Caco-2 (cell line): ENCODE measurements at regions not wholly inside any gene's neighbourhood (a gene's known extent, or its start where the extent isn't known, plus 50 kb on each side); places are given as distances from the start of the nearest gene placed in this dataset.

ENCODE experiments used
- BruUV-seq: library from RNA; stranded (reverse); fragments of 400-500 nt; replicated peaks from 2 replicates; lab custom pipeline; 2021; lab: Mats Ljungman, UMichigan
- CTCF ChIA-PET: fragments of 300-600 bp; sonication (Branson Sonifier 250); formaldehyde crosslinking; loops from one replicate; lab custom pipeline; 2022; ENCODE audit warnings: antibody characterized with exemption; lab: Charles Lee
- POLR2A ChIA-PET: fragments of 300-600 bp; sonication (Branson Sonifier 250); formaldehyde crosslinking; loops from one replicate; lab custom pipeline; 2022; ENCODE audit warnings: antibody characterized with exemption; lab: Charles Lee
- DNase-seq, 2 experiments: peaks; one replicate each; pipeline versions ENCODE4 v3.0.0 to v3.0.0-alpha.2; 2020 to 2022
- H3K27me3 ChIP-seq: replicated peaks from 2 replicates; pipeline ENCODE4 v1.6.0; 2011; ENCODE audit warnings: low read length; ENCODE audit not compliant: control insufficient read depth, insufficient read depth
- H3K36me3 ChIP-seq: 2 replicates; pipeline ENCODE4 v1.5.1; 2011; ENCODE audit warnings: low read length; ENCODE audit not compliant: control insufficient read depth, insufficient read depth
- H3K4me1 ChIP-seq: fragments of 250-450 bp; sonication (Bioruptor Pico); 2 replicates; pipeline ENCODE4 v1.5.1; 2020; ENCODE audit warnings: mild to moderate bottlenecking
- H3K4me3 ChIP-seq: 2 replicates; pipeline ENCODE4 v1.5.1; 2011; ENCODE audit warnings: low read depth, mild to moderate bottlenecking, control low read depth, low read length
- H3K9me3 ChIP-seq: fragments of 250-450 bp; sonication (Bioruptor Pico); 2 replicates; pipeline ENCODE4 v1.5.1; 2020; ENCODE audit warnings: mild to moderate bottlenecking, moderate library complexity
- H3K27ac Mint-ChIP-seq: one replicate; pipeline ENCODE4 v1.8.0; 2022; ENCODE audit warnings: mixed read lengths; ENCODE audit not compliant: unreplicated experiment
- H3K27me3 Mint-ChIP-seq: one replicate; pipeline ENCODE4 v1.8.0; 2022; ENCODE audit warnings: mixed read lengths; ENCODE audit not compliant: insufficient read depth, unreplicated experiment
- H3K36me3 Mint-ChIP-seq: one replicate; pipeline ENCODE4 v1.8.0; 2022; ENCODE audit warnings: mild to moderate bottlenecking, mixed read lengths; ENCODE audit not compliant: insufficient read depth, unreplicated experiment
- H3K4me1 Mint-ChIP-seq: one replicate; pipeline ENCODE4 v1.8.0; 2022; ENCODE audit warnings: low read depth, mixed read lengths; ENCODE audit not compliant: unreplicated experiment
- H3K4me3 Mint-ChIP-seq: one replicate; pipeline ENCODE4 v1.8.0; 2022; ENCODE audit warnings: mild to moderate bottlenecking, moderate library complexity, mixed read lengths; ENCODE audit not compliant: unreplicated experiment
- H3K9me3 Mint-ChIP-seq: one replicate; pipeline ENCODE4 v1.8.0; 2022; ENCODE audit warnings: mixed read lengths; ENCODE audit not compliant: unreplicated experiment
- CTCF ChIP-seq, 2 experiments: fragments of 200-600 bp in 1 of 2; IDR thresholded peaks; 1 replicate in 1 of 2; 2 replicates in 1 of 2; pipeline versions ENCODE4 v1.5.1 to v1.8.0; 2011 to 2022; ENCODE audit warnings: antibody characterized with exemption in 1 of 2, control low read depth in 1 of 2, inconsistent platforms in 1 of 2, low read depth in 1 of 2, low read length in 1 of 2, mild to moderate bottlenecking in 1 of 2, moderate library complexity in 1 of 2; ENCODE audit not compliant: insufficient read depth in 1 of 2, severe bottlenecking in 1 of 2, unreplicated experiment in 1 of 2
- intact Hi-C: fragments of 100-400 bp; cut with micrococcal nuclease; formaldehyde crosslinking; loops from one replicate; pipeline ENCODE4 v1.10.0; 2022; ENCODE audit not compliant: unreplicated experiment

- H3K36me3 Mint-ChIP-seq = no peaks in the 10 kb centered on the region
- H3K27ac Mint-ChIP-seq = no peak overlapping the region
- H3K4me3 Mint-ChIP-seq = no peak overlapping the region
- H3K4me1 Mint-ChIP-seq = no peaks in the 10 kb centered on the region
- H3K36me3 ChIP-seq = no peaks in the 10 kb centered on the region
- no peaks in the 10 kb centered on the region for H3K9me3 Mint-ChIP-seq
- no peak for TF ChIP-seq CTCF (IDR thresholded peaks at IDR 0.05; ENCODE audit: insufficient read depth in 1 of 2, low read depth in 1 of 2, low read length in 1 of 2, severe bottlenecking in 1 of 2, unreplicated experiment in 1 of 2)
- H3K4me1 ChIP-seq = no peaks in the 10 kb centered on the region
- BruUV-seq = no TSS peak
- ChIA-PET POLR2A (no interaction called here), CTCF (no interaction called here)
- no peaks in the 10 kb centered on the region for H3K27me3 ChIP-seq
- H3K9me3 ChIP-seq = 0 out of 2 replicates have a peak, but pooled peaks cover 6% of the 10 kb centered on the region
- intact Hi-C loops = no loop called here
- DNase-seq = no peak
- no peaks in the 10 kb centered on the region for H3K27me3 Mint-ChIP-seq
- H3K4me3 ChIP-seq = no peak overlapping the region
These were observed 485.6 kb downstream of the SOX11 start for GRCh38 chr2:6177811-6178210.

GRCh38 chr2:6181525-6181924 is 489.3 kb downstream of the SOX11 start:
- no peak for DNase-seq
- no peak for TF ChIP-seq CTCF (IDR thresholded peaks at IDR 0.05; ENCODE audit: insufficient read depth in 1 of 2, low read depth in 1 of 2, low read length in 1 of 2, severe bottlenecking in 1 of 2, unreplicated experiment in 1 of 2)
- no peaks in the 10 kb centered on the region for H3K36me3 Mint-ChIP-seq
- intact Hi-C loops = no loop called here
- Histone ChIP-seq H3K4me1 (peaks cover 6% of the 10 kb centered on the region; the same call in 1 of the 2 replicates), H3K36me3 (no peaks in the 10 kb centered on the region), H3K9me3 (no peaks in the 10 kb centered on the region), H3K4me3 (no peak overlapping the region), H3K27me3 (no peaks in the 10 kb centered on the region)
- no peak overlapping the region for H3K4me3 Mint-ChIP-seq
- CTCF ChIA-PET = no interaction called here
- no peak overlapping the region for H3K27ac Mint-ChIP-seq
- H3K9me3 Mint-ChIP-seq = no peaks in the 10 kb centered on the region
- POLR2A ChIA-PET = no interaction called here
- no peaks in the 10 kb centered on the region for H3K27me3 Mint-ChIP-seq
- H3K4me1 Mint-ChIP-seq = no peaks in the 10 kb centered on the region
- BruUV-seq = no TSS peak

- peaks cover 8% of the 10 kb centered on the region; the same call in 1 of the 2 replicates for H3K4me1 ChIP-seq
- H3K9me3 Mint-ChIP-seq = no peaks in the 10 kb centered on the region
- H3K9me3 ChIP-seq = no peaks in the 10 kb centered on the region
- H3K27me3 Mint-ChIP-seq = no peaks in the 10 kb centered on the region
- no peak overlapping the region for H3K4me3 Mint-ChIP-seq
- H3K36me3 ChIP-seq = no peaks in the 10 kb centered on the region
- H3K36me3 Mint-ChIP-seq = no peaks in the 10 kb centered on the region
- TF ChIP-seq CTCF (IDR thresholded peaks at IDR 0.05; ENCODE audit: insufficient read depth in 1 of 2, low read depth in 1 of 2, low read length in 1 of 2, severe bottlenecking in 1 of 2, unreplicated experiment in 1 of 2) = no peak
- no peak for DNase-seq
- intact Hi-C loops = no loop called here
- no peak overlapping the region for H3K27ac Mint-ChIP-seq
- ChIA-PET CTCF (no interaction called here), POLR2A (no interaction called here)
- no TSS peak for BruUV-seq
- no peaks in the 10 kb centered on the region for H3K27me3 ChIP-seq
- H3K4me1 Mint-ChIP-seq = no peaks in the 10 kb centered on the region
- H3K4me3 ChIP-seq = no peak overlapping the region
These were observed 489.7 kb downstream of the SOX11 start for GRCh38 chr2:6181926-6182325.
